HS-5 (cell line): ENCODE measurements at regions not wholly inside any gene's neighbourhood (a gene's known extent, or its start where the extent isn't known, plus 50 kb on each side); places are given as distances from the start of the nearest gene placed in this dataset.
"Not testable (repeated sequence)": the region's sequence is repeated elsewhere in the genome, so short reads cannot be mapped to it uniquely, and the experiment has no call there.

Experiments used
- DNase-seq: peaks from one replicate; pipeline ENCODE4 v3.0.0-alpha.2; 2012; ENCODE audit warnings: low read depth

DNA sequence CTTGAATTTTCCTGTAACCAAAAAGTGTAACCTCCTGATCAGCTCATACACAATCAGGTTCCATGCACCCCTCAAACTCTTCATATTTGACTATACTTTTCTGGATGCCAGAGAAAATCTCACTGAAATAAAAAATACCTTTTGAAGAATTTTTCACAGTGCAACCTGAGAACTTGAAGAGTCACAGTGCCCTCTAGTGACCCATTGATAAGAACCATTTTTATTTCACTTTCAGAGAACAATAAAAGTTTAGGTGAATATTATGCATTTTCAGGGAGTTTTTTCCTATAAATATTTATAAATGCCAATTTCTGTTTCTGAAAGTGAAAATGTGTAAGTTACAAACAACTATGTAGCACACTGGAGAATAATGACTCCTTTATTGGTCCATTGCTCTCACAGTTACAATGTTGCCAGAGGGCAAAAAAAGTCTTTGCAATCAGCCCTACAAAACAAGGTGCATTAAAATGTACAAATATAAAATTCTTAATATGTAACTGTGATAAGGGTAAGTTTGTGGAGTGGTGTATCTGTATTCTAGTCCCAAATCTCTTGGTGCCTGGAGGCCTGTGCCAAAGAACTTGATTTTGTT, 153.6 kb upstream of the INTU start:
- DNase-seq = no peak

DNA sequence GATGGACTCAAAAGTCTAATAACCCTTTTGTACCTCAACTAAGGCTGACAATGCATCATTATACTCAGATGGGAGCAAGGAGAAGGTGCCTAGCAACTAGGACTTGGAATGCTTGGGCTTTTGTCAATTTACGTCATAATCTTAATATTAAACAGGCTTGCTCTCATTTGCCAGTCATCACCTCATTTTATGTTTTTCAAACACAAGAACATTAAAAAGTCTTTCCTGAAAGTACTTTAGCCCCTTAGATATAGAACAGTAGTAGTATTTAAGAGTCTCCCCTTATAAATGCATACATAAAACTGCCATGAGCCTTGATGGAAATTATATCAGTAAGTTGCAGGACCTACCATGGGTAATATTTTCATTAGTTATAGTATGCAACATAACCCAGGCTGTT, 150.7 kb upstream of the INTU start:
- no peak for DNase-seq

DNA sequence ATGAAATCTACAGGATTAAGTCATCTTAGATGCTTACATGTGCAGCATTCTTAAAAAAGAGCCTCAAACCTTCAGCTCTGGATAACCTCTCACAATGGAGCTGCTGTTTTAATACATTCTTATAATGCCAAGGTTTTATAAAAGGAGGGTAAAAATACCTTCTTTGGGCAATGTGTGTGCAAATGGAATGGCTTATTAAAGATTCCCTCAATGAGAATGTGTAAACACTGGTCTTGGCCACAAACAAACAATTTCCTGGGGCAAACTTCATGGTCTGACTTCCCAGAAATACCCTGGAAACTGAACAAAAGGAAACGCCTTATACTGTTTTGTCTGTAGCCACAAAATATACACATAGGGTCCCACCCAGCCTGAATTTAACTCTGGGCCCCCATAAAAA, 148.6 kb upstream of the INTU start:
- DNase-seq = no peak

DNA sequence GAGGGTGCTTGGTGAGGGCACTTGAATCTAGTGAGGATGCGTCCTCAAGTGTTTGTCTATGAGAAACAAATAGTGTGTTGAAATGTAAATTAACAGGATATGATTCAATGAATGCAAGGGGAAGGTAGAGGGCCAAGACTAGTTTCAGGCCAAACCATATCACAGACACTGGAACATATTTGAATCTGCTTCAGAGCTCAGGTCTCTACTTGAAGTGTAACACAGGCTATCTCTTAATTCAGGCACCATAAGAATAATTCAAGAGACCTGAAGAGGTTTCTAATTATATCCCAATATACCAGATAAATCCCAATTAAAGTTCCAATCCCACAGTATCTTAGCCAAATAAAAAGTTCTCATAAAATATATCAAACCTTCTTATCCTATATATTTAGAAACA, 146.5 kb upstream of the INTU start:
- DNase-seq = no peak

DNA sequence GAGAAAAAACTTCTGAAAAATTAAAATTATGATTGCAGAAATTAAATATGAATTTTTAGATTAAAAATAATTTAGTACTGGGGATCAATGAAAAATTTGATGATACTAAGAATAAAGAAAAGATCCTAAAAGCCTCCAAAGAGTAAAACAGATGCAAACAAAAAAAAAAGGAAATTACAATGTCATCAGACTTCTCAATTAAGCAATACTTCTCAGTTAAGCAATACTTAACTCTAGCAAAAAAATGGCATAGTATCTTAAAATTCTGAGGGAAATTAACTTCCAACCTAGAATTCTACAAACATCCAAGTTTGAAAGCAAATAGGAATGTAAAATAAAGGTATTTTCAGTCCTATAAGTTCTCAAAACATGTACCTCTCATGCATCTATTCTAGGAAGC, 141.2 kb upstream of the INTU start:
- DNase-seq = no peak

DNA sequence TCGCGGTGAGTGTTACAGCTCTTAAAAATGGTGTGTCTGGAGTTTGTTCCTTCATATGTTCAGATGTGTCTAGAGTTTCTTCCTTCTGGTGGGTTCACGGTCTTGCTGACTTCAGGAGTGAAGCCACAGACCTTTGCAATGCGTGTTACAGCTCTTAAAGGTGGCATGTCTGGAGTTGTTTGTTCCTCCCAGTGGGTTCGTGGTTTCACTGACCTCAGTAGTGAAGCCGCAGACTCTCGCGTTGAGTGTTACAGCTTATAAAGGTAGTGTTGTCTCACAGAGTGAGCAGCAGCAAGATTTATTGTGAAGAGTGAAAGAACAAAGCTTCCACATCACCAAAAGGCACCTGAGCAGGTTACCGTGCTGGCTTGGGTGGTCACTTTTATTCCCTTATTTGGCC, 135.9 kb upstream of the INTU start:
- DNase-seq = not testable (repeated sequence)

DNA sequence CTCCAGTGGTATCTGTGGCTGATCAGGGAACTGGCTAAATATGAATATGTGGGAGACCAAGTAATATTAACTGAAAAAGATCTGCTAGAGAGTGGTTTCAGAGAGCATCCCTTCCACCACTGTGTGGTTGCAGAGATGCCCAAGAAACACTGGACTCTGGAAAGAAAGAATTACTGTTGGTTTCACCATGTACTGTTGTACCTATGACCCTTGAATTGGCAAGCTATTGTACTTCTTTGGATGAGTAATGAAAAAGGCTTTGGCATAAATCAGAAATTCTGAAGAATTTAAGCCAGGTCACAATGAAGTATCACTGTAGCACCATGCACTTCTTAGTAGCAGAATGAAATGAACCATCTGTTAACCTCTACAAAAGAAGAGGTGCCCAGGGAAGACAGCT, 134.4 kb upstream of the INTU start:
- DNase-seq = no peak

DNA sequence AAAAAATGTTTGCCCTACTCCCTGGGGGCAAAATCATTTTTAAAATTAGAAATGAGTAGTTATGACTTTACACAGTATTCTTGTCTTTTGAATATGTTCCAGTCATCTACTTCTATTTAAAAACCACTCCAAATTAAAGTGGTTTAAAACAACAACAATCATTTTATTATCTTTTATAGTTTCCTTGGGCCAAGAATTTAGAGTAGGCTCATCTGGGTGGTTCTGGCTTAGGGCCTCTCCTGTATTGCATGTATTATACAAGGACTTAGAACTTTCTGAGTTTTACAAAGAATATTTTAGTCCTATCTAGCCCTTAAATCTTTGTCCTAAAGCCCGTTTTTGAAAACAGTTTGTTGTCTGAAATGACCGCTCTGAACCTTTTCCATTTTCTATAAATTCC, 132.5 kb upstream of the INTU start:
- DNase-seq = no peak

DNA sequence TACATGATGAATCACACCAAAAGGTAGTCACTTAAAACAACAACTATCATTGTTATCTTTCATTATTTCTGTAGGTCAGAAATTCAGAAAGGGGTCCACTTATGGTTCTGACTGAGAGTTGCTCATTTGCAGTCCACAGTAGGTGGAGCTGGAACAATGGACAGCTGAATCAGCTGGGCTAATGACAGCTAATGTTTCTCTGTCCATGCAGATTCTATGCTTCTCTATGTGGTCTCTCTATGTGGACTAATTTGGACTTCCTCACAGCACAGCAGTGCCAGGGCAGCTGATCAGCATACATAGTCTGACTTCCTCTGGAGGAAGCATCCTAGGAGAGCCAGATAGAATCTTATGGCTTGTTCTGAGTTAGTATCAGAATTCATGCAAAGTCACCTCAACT, 131.7 kb upstream of the INTU start:
- no peak for DNase-seq

DNA sequence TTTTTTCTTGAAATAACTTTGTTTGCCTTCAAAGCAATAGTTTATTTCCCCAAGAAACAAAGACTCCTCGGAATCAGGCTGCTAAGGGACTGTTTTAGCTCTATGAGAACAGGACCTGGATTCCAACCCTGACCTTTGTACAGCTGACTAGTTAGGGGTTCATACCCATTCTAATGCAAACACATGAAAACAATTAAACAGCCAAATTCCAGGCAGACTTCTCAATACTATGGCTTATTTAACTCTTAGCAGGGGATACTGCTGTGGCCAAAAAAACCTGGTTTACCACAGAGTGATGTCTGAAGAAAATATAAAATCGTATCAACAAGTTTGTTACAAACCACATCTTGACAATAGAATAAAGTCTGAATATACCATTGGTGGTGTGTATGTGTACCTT, 129.6 kb upstream of the INTU start:
- no peak for DNase-seq

DNA sequence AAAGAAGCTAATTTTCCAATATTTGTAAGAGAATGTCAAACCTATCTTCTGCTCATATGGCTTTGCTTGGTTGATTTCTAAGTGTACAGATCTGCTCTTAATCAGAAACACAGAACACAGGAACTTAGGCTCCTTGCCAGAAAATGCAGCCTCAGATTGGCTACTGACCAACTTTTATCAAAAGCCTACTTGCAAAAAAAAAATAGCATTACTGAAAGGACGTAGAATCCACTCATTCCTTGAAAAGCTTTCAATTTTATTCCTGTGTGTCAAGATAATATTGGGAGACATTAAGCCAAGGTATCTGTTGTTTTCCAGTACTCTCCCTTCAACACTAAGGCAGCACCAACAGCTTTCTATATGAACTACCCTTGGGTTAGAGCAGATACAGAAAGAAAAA, 127.6 kb upstream of the INTU start:
- peak; percentile 33 for DNase-seq

DNA sequence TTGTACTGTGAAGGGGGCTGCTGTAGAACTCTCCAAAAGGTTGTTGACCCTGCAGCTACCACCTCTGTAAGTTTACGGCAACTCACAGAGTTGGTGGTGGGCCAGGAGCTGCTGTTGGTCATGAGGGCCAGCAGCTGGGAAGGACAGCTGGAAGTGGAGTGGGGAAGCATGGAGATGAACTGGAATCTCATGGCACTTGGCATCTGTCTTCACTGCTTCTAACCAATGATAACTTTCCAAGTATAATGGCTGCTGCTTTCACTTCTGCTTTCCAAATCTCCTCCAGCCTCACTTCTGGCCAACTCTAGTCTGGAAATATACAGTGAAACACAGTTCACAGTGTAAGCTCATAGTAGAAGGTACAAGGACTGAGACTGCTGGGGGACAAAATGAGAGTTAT, 126.5 kb upstream of the INTU start:
- no peak for DNase-seq

DNA sequence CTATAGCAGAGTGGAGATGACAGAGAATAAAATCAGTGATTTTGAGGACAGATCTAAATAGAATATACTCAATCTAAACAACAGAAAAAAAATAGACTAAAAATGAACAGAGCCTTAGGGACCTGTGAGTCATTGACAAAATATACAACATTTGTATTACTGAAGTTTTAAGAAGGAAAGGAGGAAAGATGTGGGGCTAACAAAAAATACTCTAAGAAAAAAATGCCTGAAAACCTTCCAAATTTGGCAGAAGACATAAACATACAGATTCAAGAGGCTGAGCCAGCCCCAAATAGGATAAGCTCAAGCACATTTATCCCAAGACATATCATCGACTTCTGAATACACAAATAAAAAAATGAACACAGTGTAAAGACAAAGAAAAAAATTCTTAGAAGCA, 123.6 kb upstream of the INTU start:
- no peak for DNase-seq

DNA sequence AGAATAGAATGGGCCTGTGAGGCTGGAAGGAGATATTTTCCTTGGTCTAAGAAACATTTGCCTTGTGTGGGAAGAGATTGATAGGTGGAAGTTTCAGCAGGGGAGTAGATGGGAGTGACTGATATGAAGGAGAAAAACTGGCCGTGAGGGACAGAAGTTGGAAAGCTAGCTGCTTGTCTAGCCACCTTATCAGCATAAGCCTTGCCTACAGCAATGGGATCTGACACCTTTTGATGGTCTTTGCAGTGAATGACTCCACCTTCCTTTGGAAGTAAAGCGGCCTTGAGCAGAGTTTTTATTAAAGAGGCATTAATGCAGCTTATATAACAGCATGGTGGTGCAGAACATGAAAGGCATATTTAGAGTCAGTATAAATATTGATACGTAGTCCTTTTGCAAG, 120.1 kb upstream of the INTU start:
- not testable (repeated sequence) for DNase-seq

DNA sequence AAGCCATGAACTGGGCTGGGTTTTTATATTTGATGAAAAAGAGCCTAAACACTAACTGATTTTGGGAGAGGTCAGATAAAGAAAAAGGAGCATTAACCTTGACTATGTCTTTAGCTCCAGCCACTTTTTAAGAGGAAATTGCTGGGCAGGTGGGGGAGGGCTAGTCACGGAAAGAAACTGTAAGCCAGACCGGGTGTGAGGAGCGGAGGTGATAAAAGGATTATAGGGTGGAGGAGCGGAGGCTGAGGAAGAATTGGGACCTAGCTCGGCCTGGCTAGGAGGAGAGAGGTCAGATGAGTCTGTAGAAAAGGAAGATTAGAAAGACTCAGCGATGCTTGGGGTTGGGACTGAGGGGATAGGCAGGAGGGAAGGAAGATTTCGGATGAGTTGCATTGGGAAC, 117.5 kb upstream of the INTU start:
- DNase-seq = not testable (repeated sequence)

DNA sequence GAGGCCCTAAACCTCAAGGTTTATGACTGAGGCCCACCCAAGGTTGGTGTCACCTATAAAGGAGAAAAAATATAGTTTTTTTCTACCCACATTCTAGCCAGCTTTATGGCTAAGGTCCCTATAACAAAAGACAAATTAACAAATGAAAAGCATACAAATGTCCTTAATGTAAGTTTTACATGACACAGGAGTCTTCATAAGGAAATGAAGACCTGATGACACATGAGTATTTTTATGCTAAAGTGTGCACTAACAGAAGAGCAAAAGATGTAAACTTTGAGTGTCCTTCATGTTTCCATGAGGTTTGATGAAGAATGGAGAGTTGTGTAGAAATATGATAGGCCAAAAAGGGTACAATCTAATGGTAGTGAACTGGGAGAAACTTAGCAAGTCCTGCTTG, 114.7 kb upstream of the INTU start:
- DNase-seq = no peak

DNA sequence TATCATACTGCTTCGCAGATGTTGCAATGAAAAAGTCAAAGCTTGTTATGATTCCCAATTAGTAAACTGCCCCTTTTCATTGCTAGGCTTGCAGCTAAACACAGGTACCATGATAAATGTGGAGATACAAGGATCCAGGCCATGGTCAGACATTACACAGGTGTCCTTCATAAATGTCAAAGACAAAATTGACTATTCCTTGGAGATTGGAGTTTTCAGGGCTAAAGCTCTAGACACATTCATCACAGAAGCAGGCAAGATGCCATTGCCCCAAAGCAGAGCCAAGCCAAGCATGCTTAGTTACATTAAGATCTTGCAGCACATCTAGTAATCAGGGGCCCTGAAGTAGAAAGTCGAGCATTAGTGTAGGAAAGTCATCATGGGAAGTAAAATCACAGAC, 111.3 kb upstream of the INTU start:
- no peak for DNase-seq

DNA sequence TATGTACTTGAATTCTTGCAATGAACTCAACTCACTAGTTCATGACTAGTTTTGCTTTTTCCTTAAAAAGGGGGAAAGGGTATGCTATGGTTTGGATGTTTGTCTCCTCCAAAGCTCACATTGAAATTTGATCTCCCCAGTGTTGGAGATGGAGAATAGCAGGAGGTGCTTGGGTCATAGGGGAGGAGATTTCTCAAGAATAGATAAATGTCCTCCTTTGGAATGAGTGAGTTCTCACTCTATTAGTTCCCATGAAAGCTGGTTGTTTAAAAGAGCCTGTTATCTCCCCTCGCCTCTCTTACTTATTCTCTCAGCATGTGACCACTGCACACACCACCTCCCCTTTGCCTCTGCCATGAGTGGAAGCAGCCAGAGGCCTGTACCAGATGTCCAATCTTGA, 109.4 kb upstream of the INTU start:
- no peak for DNase-seq

DNA sequence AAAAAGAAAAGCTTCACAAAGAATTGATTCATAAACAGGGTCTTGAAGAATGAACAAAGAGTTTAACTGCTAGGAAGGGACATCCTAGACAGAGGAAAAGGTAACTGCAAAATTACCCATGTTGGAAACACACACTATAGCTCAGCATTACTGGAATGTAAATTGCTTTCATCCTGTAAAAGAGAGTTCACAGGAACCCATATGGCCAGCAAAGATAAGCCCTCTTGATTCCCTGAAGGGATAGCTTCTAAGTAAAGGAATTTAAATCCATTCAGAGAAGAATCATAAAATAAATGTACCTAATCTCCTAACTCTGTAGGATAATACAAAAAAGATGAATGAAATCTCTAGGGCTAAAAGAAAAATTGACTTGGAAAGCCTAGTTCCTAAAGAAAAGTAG, 107.1 kb upstream of the INTU start:
- DNase-seq = no peak

DNA sequence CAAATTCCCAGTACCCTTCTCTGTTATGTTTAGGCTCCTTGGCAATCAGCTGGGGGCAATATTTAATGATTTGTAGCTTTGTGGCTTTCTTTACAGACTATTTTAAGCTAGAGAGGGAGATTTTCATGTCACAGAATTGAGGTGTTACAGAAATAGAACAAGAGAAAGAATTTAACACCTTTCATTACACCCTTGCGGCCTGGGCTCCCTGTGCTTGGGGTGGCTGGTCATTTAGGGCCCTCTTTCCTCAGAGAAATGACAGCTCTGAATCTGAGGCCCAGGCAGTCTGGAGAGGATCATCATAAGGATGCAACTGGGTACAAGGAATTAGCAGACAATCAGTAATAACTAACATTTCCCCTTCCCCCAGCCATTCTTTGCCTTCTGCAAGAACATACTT, 104.5 kb upstream of the INTU start:
- DNase-seq = no peak

DNA sequence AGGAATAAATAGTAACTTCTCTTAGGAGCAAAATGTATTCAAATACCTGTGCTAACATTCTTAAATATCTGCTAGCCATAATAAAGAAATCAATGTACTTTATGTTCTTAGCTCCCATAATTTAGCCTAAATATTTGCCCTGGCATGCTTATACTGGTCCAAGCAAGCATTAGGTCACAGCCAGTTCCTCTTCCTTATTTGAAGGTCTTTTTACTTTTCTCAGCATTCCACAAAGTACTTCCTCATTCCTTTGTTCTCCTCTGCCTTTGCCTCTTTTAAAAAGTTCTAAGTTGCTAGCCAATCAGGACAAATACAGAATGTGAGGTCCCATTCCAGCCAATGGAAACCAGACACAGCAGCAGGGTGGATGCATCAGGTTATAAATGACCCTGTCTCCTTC, 102.9 kb upstream of the INTU start:
- not testable (repeated sequence) for DNase-seq

DNA sequence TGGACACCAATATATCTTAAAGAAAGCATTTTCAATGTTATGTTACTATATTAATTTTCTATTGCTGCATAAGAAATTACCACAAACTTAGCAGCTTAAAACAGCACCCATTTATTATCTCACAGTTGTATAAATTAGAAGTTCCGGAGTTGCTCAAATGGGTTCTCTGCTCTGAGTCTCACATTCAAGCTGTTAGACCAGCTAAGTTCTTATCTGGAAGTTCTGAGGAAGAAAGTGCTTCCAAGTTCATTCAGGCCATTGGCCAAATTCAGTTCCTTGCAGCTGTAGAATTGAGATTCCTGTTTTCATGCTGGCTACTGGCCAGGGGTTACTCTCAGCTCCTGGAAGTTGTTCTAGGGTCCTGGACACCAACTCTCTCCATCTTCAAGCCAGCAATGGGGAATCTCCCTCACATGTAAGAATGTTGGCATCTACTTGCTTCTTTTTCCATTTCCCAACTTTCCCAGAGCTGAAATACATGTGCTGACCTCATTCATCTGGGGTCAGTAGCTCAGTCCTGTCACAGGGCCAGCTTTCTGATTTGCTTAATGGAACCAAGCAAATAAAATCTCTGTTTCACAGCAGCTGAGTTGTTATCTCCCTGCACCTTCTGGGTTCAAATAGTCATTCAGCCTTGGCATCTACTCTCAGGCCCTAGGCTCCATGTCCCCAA, 99.6 kb upstream of the INTU start:
- DNase-seq = no peak

DNA sequence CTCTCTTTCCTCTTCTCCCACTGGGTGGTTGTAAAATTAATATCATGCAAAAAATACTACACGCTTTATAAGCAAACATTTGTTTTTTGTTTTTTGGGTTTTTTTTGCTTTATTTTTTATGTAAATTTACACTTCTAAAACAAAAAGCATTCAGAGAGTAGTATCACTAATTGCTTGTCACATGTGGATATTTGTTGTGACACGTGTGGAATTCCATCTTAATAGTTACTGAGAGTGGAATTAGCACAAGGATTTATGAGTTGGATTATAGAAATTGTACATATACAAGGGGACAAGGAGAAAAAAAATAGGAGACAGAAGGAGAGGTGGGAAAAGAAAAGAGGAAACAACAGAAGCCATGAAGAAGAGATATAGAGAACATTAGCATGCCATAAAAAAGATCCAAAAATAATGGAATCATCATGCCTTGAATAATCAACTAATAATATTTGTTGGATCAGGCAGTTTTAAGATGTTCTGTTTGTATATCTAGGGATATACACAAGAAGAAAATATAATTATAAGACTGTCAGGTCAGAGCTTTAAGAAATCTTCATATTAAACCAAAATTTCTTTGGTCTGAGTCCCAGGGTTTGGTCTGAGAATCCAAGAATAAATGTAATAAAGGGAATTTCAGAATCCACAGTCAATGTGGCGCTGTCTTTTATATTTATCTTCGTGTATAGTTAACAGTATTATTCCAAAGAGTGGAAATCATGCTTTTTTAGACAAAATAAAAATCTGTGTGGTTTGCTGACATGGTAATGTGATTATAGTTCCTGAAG, 98.5 kb upstream of the INTU start:
- DNase-seq = no peak

DNA sequence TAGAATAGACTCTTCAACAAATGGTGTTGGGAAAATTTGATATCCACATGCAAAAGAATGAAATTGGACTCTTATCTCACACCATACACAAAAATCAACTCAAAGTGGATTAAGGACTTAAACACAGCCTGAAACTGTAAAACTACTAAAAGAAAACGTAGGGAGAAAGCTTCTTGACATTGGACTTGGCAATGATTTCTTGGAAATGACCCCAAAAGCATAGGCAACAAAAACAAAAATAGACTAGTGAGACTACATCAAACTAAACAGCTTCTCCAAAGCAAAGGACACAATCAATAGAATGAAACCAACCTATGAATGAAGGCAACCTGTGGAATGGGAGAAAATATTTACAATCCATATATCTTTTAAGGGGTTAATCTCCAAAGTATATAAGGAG, 94.7 kb upstream of the INTU start:
- no peak for DNase-seq
